SU-DHL-6 (cell line): ENCODE measurements at regions not wholly inside any gene's neighbourhood (a gene's known extent, or its start where the extent isn't known, plus 50 kb on each side); places are given as distances from the start of the nearest gene placed in this dataset.

Source experiments
- H2AFZ ChIP-seq: fragments of 200-600 bp; sonication (generic); 2 replicates; pipeline ENCODE4 v1.6.1; 2014; ENCODE audit warnings: low read depth, mild to moderate bottlenecking, moderate library complexity, mixed read lengths, antibody characterized with exemption, low read length; ENCODE audit not compliant: severe bottlenecking
- H3F3A ChIP-seq: fragments of 200-600 bp; shearing (Covaris generic); 2 replicates; pipeline ENCODE4 v1.6.0; 2016; ENCODE audit warnings: antibody characterized with exemption, mild to moderate bottlenecking; ENCODE audit not compliant: insufficient read depth
- H3K27ac ChIP-seq: fragments of 200-600 bp; sonication (generic); 2 replicates; pipeline ENCODE4 v1.5.1; 2016; ENCODE audit warnings: low read depth, mild to moderate bottlenecking, low read length, moderate library complexity, mixed read lengths
- H3K27me3 ChIP-seq: fragments of 200-600 bp; sonication (generic), shearing (Covaris generic); 2 replicates; pipeline ENCODE4 v1.6.0; 2014; ENCODE audit warnings: mild to moderate bottlenecking, low read length
- H3K36me3 ChIP-seq: fragments of 200-600 bp; sonication (generic); 2 replicates; pipeline ENCODE4 v1.6.1; 2014; ENCODE audit warnings: mild to moderate bottlenecking, low read length, mixed read lengths
- H3K4me2 ChIP-seq: fragments of 300-600, 200-600 bp; shearing (Covaris generic), sonication (generic); 2 replicates; pipeline ENCODE4 v1.6.0; 2014; ENCODE audit warnings: low read length, low read depth, mild to moderate bottlenecking; ENCODE audit not compliant: poor library complexity, severe bottlenecking
- H3K4me3 ChIP-seq: fragments of 200-600 bp; sonication (generic); 2 replicates; pipeline ENCODE4 v1.5.1; 2014; ENCODE audit warnings: antibody characterized with exemption, low read length, mild to moderate bottlenecking, mixed read lengths; ENCODE audit not compliant: insufficient read depth, poor library complexity, severe bottlenecking
- H3K79me2 ChIP-seq: fragments of 200-600 bp; sonication (generic); 2 replicates; pipeline ENCODE4 v1.6.1; 2014; ENCODE audit warnings: mild to moderate bottlenecking, low read length, moderate library complexity; ENCODE audit not compliant: insufficient read depth
- H3K9ac ChIP-seq: fragments of 200-600 bp; sonication (generic); 2 replicates; pipeline ENCODE4 v1.7.0; 2014; ENCODE audit warnings: mild to moderate bottlenecking, low read length
- H3K9me2 ChIP-seq: fragments of 200-600 bp; sonication (generic); replicated peaks from 2 replicates; pipeline ENCODE4 v1.6.1; 2014; ENCODE audit warnings: low read length; ENCODE audit not compliant: insufficient read depth
- H3K9me3 ChIP-seq: fragments of 200-600 bp; sonication (generic); 2 replicates; pipeline ENCODE4 v1.6.1; 2014; ENCODE audit warnings: low read length, mixed read lengths; ENCODE audit not compliant: insufficient read depth
- H4K20me1 ChIP-seq: fragments of 200-600 bp; sonication (generic); 2 replicates; pipeline ENCODE4 v1.6.1; 2014; ENCODE audit warnings: low read depth, mild to moderate bottlenecking, antibody characterized with exemption, low read length, moderate library complexity, mixed read lengths
- CTCF ChIP-seq: fragments of 200-600 bp; sonication (generic); IDR thresholded peaks from one replicate; pipeline ENCODE4 v1.5.1; 2017; ENCODE audit warnings: antibody characterized with exemption, mild to moderate bottlenecking, low read length, moderate library complexity; ENCODE audit not compliant: insufficient read depth, poor library complexity, severe bottlenecking
- EZH2phosphoT487 ChIP-seq: fragments of 200-600 bp; sonication (generic), shearing (Covaris generic); conservative IDR thresholded peaks from 2 replicates; pipeline ENCODE4 v1.6.1; 2018; ENCODE audit warnings: mild to moderate bottlenecking, antibody characterized with exemption, low read length, moderate library complexity, mixed read lengths

GRCh38 chr6:92538275-92538674, 881.1 kb downstream of the EPHA7 start:
- Histone ChIP-seq H3K79me2 (no peaks in the 10 kb centered on the region), H3K27ac (no peak overlapping the region), H2AFZ (no peak overlapping the region), H3K9me3 (no peaks in the 10 kb centered on the region), H3K9me2 (no peaks in the 10 kb centered on the region), H4K20me1 (no peaks in the 10 kb centered on the region), H3K36me3 (no peaks in the 10 kb centered on the region), H3K9ac (no peak overlapping the region), H3K4me3 (no peak overlapping the region), H3F3A (no peaks in the 10 kb centered on the region), H3K4me2 (no peak overlapping the region), H3K27me3 (no peaks in the 10 kb centered on the region)
- TF ChIP-seq CTCF (no peak), EZH2phosphoT487 (no peak)

GRCh38 chr6:92534109-92534508, 885.2 kb downstream of the EPHA7 start:
- Histone ChIP-seq H3K9ac (no peak overlapping the region), H3K27ac (no peak overlapping the region), H3K4me2 (no peak overlapping the region), H3K27me3 (no peaks in the 10 kb centered on the region), H3F3A (no peaks in the 10 kb centered on the region), H3K36me3 (no peaks in the 10 kb centered on the region), H2AFZ (no peak overlapping the region), H3K79me2 (no peaks in the 10 kb centered on the region), H3K4me3 (no peak overlapping the region), H4K20me1 (no peaks in the 10 kb centered on the region), H3K9me2 (no peaks in the 10 kb centered on the region), H3K9me3 (no peaks in the 10 kb centered on the region)
- TF ChIP-seq CTCF (no peak), EZH2phosphoT487 (no peak)

- H3K27me3 ChIP-seq: no peaks in the 10 kb centered on the region
- no peaks in the 10 kb centered on the region for H3K36me3 ChIP-seq
- no peak for TF ChIP-seq CTCF
- TF ChIP-seq EZH2phosphoT487: no peak
- no peaks in the 10 kb centered on the region for H3K79me2 ChIP-seq
- no peak overlapping the region for H3K4me3 ChIP-seq
- no peaks in the 10 kb centered on the region for H3K9me2 ChIP-seq
- H3K9ac ChIP-seq: no peak overlapping the region
- no peaks in the 10 kb centered on the region for H3F3A ChIP-seq
- H4K20me1 ChIP-seq: no peaks in the 10 kb centered on the region
- no peak overlapping the region for H2AFZ ChIP-seq
- H3K9me3 ChIP-seq: no peaks in the 10 kb centered on the region
- no peak overlapping the region for H3K27ac ChIP-seq
- no peak overlapping the region for H3K4me2 ChIP-seq
Observed at GRCh38 chr6:92522589-92522988, 896.8 kb downstream of the EPHA7 start.

GRCh38 chr6:92521553-92521952, 897.8 kb downstream of the EPHA7 start:
- Histone ChIP-seq H4K20me1 (no peaks in the 10 kb centered on the region), H3K36me3 (no peaks in the 10 kb centered on the region), H3K27me3 (no peaks in the 10 kb centered on the region), H3K4me3 (no peak overlapping the region), H3K9me2 (no peaks in the 10 kb centered on the region), H3K9me3 (no peaks in the 10 kb centered on the region), H3K27ac (no peak overlapping the region), H3K79me2 (no peaks in the 10 kb centered on the region), H3F3A (no peaks in the 10 kb centered on the region), H3K4me2 (no peak overlapping the region), H2AFZ (no peak overlapping the region), H3K9ac (no peak overlapping the region)
- TF ChIP-seq EZH2phosphoT487 (no peak), CTCF (no peak)
